HepG2 (cell line): ENCODE measurements at regions not wholly inside any gene's neighbourhood (a gene's known extent, or its start where the extent isn't known, plus 50 kb on each side); places are given as distances from the start of the nearest gene placed in this dataset.

Experiments
- ATAC-seq: fragments of 200-7000 bp; cut with Tn5 transposase; 3 replicates; pipeline ENCODE4 v1.9.1; 2020; ENCODE audit warnings: mild to moderate bottlenecking, moderate library complexity
- BruUV-seq: library from RNA; stranded (reverse); fragments of 400-500 nt; replicated peaks from 2 replicates; lab custom pipeline; 2021; lab: Mats Ljungman, UMichigan
- CTCF ChIA-PET: fragments of 300-600 bp; formaldehyde crosslinking; extraction: SDS; loops from one replicate; lab custom pipeline; 2021; ENCODE audit warnings: low total read pairs, inconsistent platforms, low intra/inter-chr PET ratio; lab: Yijun Ruan, JAX
- POLR2A ChIA-PET: fragments of 350-600 bp; sonication (Branson Sonifier 250); formaldehyde crosslinking; loops from one replicate; lab custom pipeline; 2020; ENCODE audit warnings: antibody characterized with exemption, inconsistent platforms; lab: Yijun Ruan, JAX
- DNase-seq: peaks from one replicate; pipeline ENCODE4 v3.0.0-alpha.2; 2015; ENCODE audit warnings: low spot score
- FAIRE-seq: peaks from 3 replicates; lab custom pipeline; 2011; peaks lifted over from hg19 to GRCh38; lab: Jason Lieb, UNC
- H2AFZ ChIP-seq: one replicate; pipeline ENCODE4 v1.6.1; 2011; ENCODE audit warnings: low read length, inconsistent platforms
- H3K27ac ChIP-seq: fragments of 300-600 bp; 3 replicates; pipeline ENCODE4 v1.8.0; 2011; ENCODE audit warnings: mixed run types, mild to moderate bottlenecking, mixed read lengths, low read length, inconsistent platforms; ENCODE audit not compliant: insufficient read depth; ENCODE audit errors: extremely low read length
- H3K27me3 ChIP-seq, 2 experiments: fragments of 200-600 bp in 1 of 2; 2 replicates in 1 of 2; 3 replicates in 1 of 2; pipeline versions ENCODE4 v1.6.0 to v1.8.0; 2011; ENCODE audit warnings: low read length in 2 of 2, mild to moderate bottlenecking in 2 of 2, moderate library complexity in 2 of 2, inconsistent platforms in 1 of 2; ENCODE audit not compliant: insufficient read depth in 2 of 2, control insufficient read depth in 1 of 2
- H3K36me3 ChIP-seq, 2 experiments: fragments of 200-600 bp in 1 of 2; replicated peaks in 1 of 2; 2 replicates in 1 of 2; 3 replicates in 1 of 2; pipeline versions ENCODE4 v1.5.1 to v1.8.0; 2011; ENCODE audit warnings: low read length in 2 of 2, inconsistent platforms in 1 of 2; ENCODE audit not compliant: insufficient read depth in 2 of 2, control insufficient read depth in 1 of 2
- H3K4me1 ChIP-seq: 2 replicates; pipeline ENCODE4 v1.5.1; 2012; ENCODE audit warnings: low read length, inconsistent platforms; ENCODE audit not compliant: insufficient read depth
- H3K4me2 ChIP-seq: 2 replicates; pipeline ENCODE4 v1.6.0; 2011; ENCODE audit warnings: low read depth, low read length, inconsistent platforms
- H3K4me3 ChIP-seq, 3 experiments: fragments of 200-600 bp in 1 of 3; sonication (generic), shearing (Covaris generic) in 1 of 3; replicated peaks in 1 of 3; 2 replicates each; pipeline ENCODE4 v1.5.1; 2011 to 2016; ENCODE audit warnings: low read length in 3 of 3, inconsistent platforms in 2 of 3, low read depth in 2 of 3, mild to moderate bottlenecking in 2 of 3, control low read depth in 1 of 3, mixed read lengths in 1 of 3; ENCODE audit not compliant: insufficient read depth in 1 of 3
- H3K79me2 ChIP-seq: one replicate; pipeline ENCODE4 v1.6.1; 2011; ENCODE audit warnings: low read length, inconsistent platforms; ENCODE audit not compliant: insufficient read depth
- H3K9ac ChIP-seq: 2 replicates; pipeline ENCODE4 v1.6.0; 2011; ENCODE audit warnings: mild to moderate bottlenecking, low read depth, low read length, inconsistent platforms; ENCODE audit not compliant: insufficient read depth
- H3K9me3 ChIP-seq: 2 replicates; pipeline ENCODE4 v1.5.1; 2012; ENCODE audit warnings: mild to moderate bottlenecking, low read length
- H4K20me1 ChIP-seq: 2 replicates; pipeline ENCODE4 v1.6.0; 2011; ENCODE audit warnings: inconsistent platforms, mild to moderate bottlenecking, low read length, moderate library complexity; ENCODE audit not compliant: insufficient read depth
- CTCF ChIP-seq: sonication (generic); formaldehyde crosslinking; IDR thresholded peaks from 2 replicates; pipeline ENCODE4 v1.5.0; 2020; ENCODE audit warnings: mild to moderate bottlenecking, missing genetic modification reagents, moderate library complexity
- PHF8 ChIP-seq: sonication (generic); formaldehyde crosslinking; IDR thresholded peaks from 2 replicates; pipeline ENCODE4 v1.5.0; 2020; ENCODE audit warnings: missing genetic modification reagents
- PRDM10 ChIP-seq: sonication (generic); formaldehyde crosslinking; IDR thresholded peaks from 2 replicates; pipeline ENCODE4 v1.4.0; 2020; ENCODE audit warnings: low read depth, missing genetic modification reagents
- ZNF615 ChIP-seq: sonication (generic); formaldehyde crosslinking; IDR thresholded peaks from 2 replicates; pipeline ENCODE4 v1.5.0; 2020; ENCODE audit warnings: mild to moderate bottlenecking, missing genetic modification reagents, borderline replicate concordance
- ZNF746 ChIP-seq: sonication (generic); formaldehyde crosslinking; IDR thresholded peaks from 2 replicates; pipeline ENCODE4 v1.8.0; 2022; ENCODE audit warnings: mild to moderate bottlenecking, missing genetic modification reagents
- WGBS: methylation state at CpG from one replicate; pipeline ENCODE4 v1.1.6; 2017; ENCODE audit warnings: low lambda C conversion rate; 5-methylcytosine and 5-hydroxymethylcytosine counted together
- in situ Hi-C: cut with HindIII; loops from 2 replicates; pipeline ENCODE4 v1.10.0; 2017; ENCODE audit warnings: low pct_unique_long_range_greater_than_20kb; ENCODE audit not compliant: extremely low pct_ligation_motif_present
- intact Hi-C: fragments of 100-400 bp; cut with micrococcal nuclease; formaldehyde crosslinking; loops from one replicate; pipeline ENCODE4 v1.10.0; 2022; ENCODE audit not compliant: unreplicated experiment

- CTCF ChIA-PET = no interaction called here
- Histone ChIP-seq H3K27me3 (no peaks in the 10 kb centered on the region), H3K9ac (no peak overlapping the region), H3K9me3 (no peaks in the 10 kb centered on the region), H3K27ac (no peak overlapping the region), H3K4me2 (no peak overlapping the region), H3K4me3 (no peak overlapping the region), H3K4me1 (no peaks in the 10 kb centered on the region), H4K20me1 (no peaks in the 10 kb centered on the region), H3K79me2 (no peaks in the 10 kb centered on the region), H2AFZ (no peak overlapping the region), H3K36me3 (no peaks in the 10 kb centered on the region)
- BruUV-seq = no TSS peak
- 1% methylated on average over 5 of the region's 5 CpGs for WGBS
- FAIRE-seq (no peak), DNase-seq (peak; percentile 6), ATAC-seq (peak; percentile 84)
- in situ Hi-C loops = no loop called here
- no peak for TF ChIP-seq ZNF746 (CRISPR knock-in tag)
- TF ChIP-seq PHF8 = no peak
- TF ChIP-seq PRDM10 (CRISPR knock-in tag) = no peak
- 0 out of 2 replicates have a peak, but pooled peaks have one; percentile 20 for TF ChIP-seq CTCF
- TF ChIP-seq ZNF615 (CRISPR knock-in tag) = no peak
- POLR2A ChIA-PET = no interaction called here
- intact Hi-C loops = loop anchor here (2.0 kb wide), 2 partner anchors 89 to 183 kb away; no protein-coding TSS in a partner anchor
Observed at GRCh38 chr4:111847296-111848008, 297.8 kb upstream of the FAM241A start.
